Nephron (organoid): ENCODE measurements at regions not wholly inside any gene's neighbourhood (a gene's known extent, or its start where the extent isn't known, plus 50 kb on each side); places are given as distances from the start of the nearest gene placed in this dataset.
A peak's percentile ranks its signal among the peaks of the same experiment; 100 is the strongest.

Source experiments
- H3K27ac Mint-ChIP-seq, 3 experiments: 2 replicates each; pipeline ENCODE4 v1.8.0; 2020; ENCODE audit warnings: mixed read lengths in 3 of 3, mild to moderate bottlenecking in 2 of 3, moderate library complexity in 1 of 3
- H3K27me3 Mint-ChIP-seq: 2 replicates; pipeline ENCODE4 v1.8.0; 2021; ENCODE audit warnings: low read depth, mild to moderate bottlenecking, moderate library complexity, mixed read lengths
- H3K36me3 Mint-ChIP-seq: 2 replicates; pipeline ENCODE4 v1.8.0; 2020; ENCODE audit warnings: low read depth, mixed read lengths
- H3K4me1 Mint-ChIP-seq: 2 replicates; pipeline ENCODE4 v1.8.0; 2020; ENCODE audit warnings: mixed read lengths
- H3K4me3 Mint-ChIP-seq, 3 experiments: 2 replicates each; pipeline ENCODE4 v1.8.0; 2020; ENCODE audit warnings: mild to moderate bottlenecking in 3 of 3, mixed read lengths in 3 of 3, moderate library complexity in 2 of 3
- H3K9me3 Mint-ChIP-seq: 2 replicates; pipeline ENCODE4 v1.8.0; 2020; ENCODE audit warnings: mixed read lengths
- CTCF ChIP-seq, 3 experiments: fragments of 200-600 bp; sonication (generic); IDR thresholded peaks; one replicate each; pipeline ENCODE4 v1.5.0; 2021; ENCODE audit warnings: antibody characterized with exemption in 3 of 3; ENCODE audit not compliant: unreplicated experiment in 3 of 3

- peaks cover 62% of the 10 kb centered on the region for H3K4me1 Mint-ChIP-seq
- H3K36me3 Mint-ChIP-seq = no peaks in the 10 kb centered on the region
- no peaks in the 10 kb centered on the region for H3K9me3 Mint-ChIP-seq
- TF ChIP-seq CTCF (IDR thresholded peaks at IDR 0.05; ENCODE audit: unreplicated experiment in 3 of 3) = no peak
- H3K4me3 Mint-ChIP-seq = peak overlapping the region in 2 of 3 experiments; percentile 9 to 47
- H3K27ac Mint-ChIP-seq = peak overlapping the region; percentile 96 to 98 (median 97)
- no peaks in the 10 kb centered on the region for H3K27me3 Mint-ChIP-seq
These were observed 50.0 kb downstream of the PABIR2 start for GRCh38 chrX:134747006-134747405.

DNA sequence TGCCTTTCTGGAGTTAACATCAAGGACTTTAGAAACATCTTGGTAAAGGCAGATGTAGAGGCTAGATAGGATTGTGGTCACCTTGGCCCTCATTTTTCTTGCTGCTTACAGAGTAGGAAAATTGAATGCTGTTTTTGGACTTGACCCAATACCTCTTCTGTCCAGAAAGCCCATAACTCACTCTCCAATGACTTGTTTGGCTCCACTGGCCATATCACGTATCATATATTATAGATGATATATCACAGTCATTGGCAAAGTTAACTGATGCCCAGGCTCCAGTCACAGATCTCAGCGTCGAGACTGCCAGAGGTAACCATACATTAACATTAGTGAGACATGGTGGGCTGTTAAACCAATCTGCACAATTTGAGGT lies 50.6 kb downstream of the PABIR2 start:
- no peaks in the 10 kb centered on the region for H3K27me3 Mint-ChIP-seq
- TF ChIP-seq CTCF (IDR thresholded peaks at IDR 0.05; ENCODE audit: unreplicated experiment in 3 of 3) = no peak
- peak overlapping the region; percentile 96 to 98 (median 97) for H3K27ac Mint-ChIP-seq
- peaks cover 4% of the 10 kb centered on the region for H3K9me3 Mint-ChIP-seq
- H3K4me3 Mint-ChIP-seq = peak overlapping the region in 1 of 3 experiments; percentile 47
- H3K36me3 Mint-ChIP-seq = no peaks in the 10 kb centered on the region
- H3K4me1 Mint-ChIP-seq = peaks cover 62% of the 10 kb centered on the region

- Mint-ChIP-seq H3K4me1 (peaks cover 62% of the 10 kb centered on the region), H3K27ac (peak overlapping the region; percentile 96 to 98 (median 97)), H3K4me3 (no peak overlapping the region)
These were observed 51.2 kb downstream of the PABIR2 start for GRCh38 chrX:134745636-134746409.

DNA sequence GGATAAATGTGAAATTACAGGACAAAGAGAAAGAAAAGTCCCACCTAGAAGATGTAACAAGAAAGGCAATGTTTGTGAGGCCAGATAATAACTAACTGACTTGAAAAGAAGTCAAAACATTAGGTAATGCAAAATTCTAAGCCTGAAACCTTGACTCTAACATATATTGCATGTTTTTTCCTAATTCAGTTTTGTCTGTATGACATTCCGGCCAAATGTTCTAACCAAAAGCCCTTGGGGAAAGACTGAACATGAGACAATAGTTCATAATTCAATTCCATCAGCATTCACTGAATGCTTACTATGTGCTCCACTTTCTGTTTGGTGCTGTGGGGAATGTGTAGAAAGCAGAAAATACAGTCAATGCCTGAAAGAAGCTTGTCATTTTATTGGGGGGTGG lies 53.9 kb downstream of the PABIR2 start:
- Mint-ChIP-seq H3K27ac (peak overlapping the region; percentile 78 to 80 (median 79)), H3K4me3 (no peak overlapping the region)
- no peak for TF ChIP-seq CTCF (IDR thresholded peaks at IDR 0.05; ENCODE audit: unreplicated experiment in 3 of 3)

More at GRCh38 chrX:134745636-134746409, 51.2 kb downstream of the PABIR2 start:
- Mint-ChIP-seq H3K9me3 (peaks cover 4% of the 10 kb centered on the region), H3K27me3 (no peaks in the 10 kb centered on the region), H3K36me3 (no peaks in the 10 kb centered on the region)
- no peak for TF ChIP-seq CTCF (IDR thresholded peaks at IDR 0.05; ENCODE audit: unreplicated experiment in 3 of 3)

GRCh38 chrX:134742573-134742972 lies 54.4 kb downstream of the PABIR2 start:
- H3K9me3 Mint-ChIP-seq = peaks cover 4% of the 10 kb centered on the region
- no peak for TF ChIP-seq CTCF (IDR thresholded peaks at IDR 0.05; ENCODE audit: unreplicated experiment in 3 of 3)
- peaks cover 68% of the 10 kb centered on the region for H3K4me1 Mint-ChIP-seq
- H3K27ac Mint-ChIP-seq = peak overlapping the region; percentile 78 to 80 (median 79)
- H3K4me3 Mint-ChIP-seq = no peak overlapping the region
- H3K36me3 Mint-ChIP-seq = no peaks in the 10 kb centered on the region
- no peaks in the 10 kb centered on the region for H3K27me3 Mint-ChIP-seq

More for the DNA sequence above, 53.9 kb downstream of the PABIR2 start:
- H3K9me3 Mint-ChIP-seq = peaks cover 4% of the 10 kb centered on the region
- H3K36me3 Mint-ChIP-seq = no peaks in the 10 kb centered on the region
- H3K4me1 Mint-ChIP-seq = peaks cover 64% of the 10 kb centered on the region
- H3K27me3 Mint-ChIP-seq = no peaks in the 10 kb centered on the region

DNA sequence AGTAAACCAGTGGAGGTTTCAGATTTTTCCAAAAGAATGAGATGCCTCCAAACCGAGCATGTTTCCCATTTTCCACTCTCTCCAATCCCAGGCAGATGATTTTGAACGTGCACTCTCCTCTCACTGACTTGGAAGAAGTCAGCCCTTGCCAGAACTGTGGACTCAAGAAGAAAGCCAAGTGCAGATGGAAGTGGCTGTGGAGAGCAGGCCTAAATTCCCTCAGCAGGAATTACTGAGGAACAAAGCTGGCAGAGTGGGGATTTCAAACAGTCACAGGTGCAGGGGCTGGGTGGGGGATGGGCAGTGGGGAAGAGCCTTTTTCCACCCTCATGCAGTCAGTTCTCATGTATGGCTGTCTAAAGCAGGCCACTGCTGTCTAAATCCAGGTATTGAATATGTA lies 55.3 kb downstream of the PABIR2 start:
- Mint-ChIP-seq H3K4me3 (peak overlapping the region in 1 of 3 experiments; percentile 38), H3K4me1 (peaks cover 68% of the 10 kb centered on the region), H3K36me3 (no peaks in the 10 kb centered on the region), H3K27ac (peak overlapping the region; percentile 68 to 87 (median 78)), H3K9me3 (peaks cover 4% of the 10 kb centered on the region), H3K27me3 (no peaks in the 10 kb centered on the region)
- no peak for TF ChIP-seq CTCF (IDR thresholded peaks at IDR 0.05; ENCODE audit: unreplicated experiment in 3 of 3)
